Mesendoderm (in vitro differentiated cells): ENCODE measurements at regions not wholly inside any gene's neighbourhood (a gene's known extent, or its start where the extent isn't known, plus 50 kb on each side); places are given as distances from the start of the nearest gene placed in this dataset.
A peak's percentile ranks its signal among the peaks of the same experiment; 100 is the strongest.

ENCODE experiments used
- DNase-seq: peaks from one replicate; pipeline ENCODE4 v3.0.0; 2013
- H2AK5ac ChIP-seq: 2 replicates; pipeline ENCODE4 v1.6.1; 2013; ENCODE audit warnings: low read length, inconsistent platforms
- H2BK120ac ChIP-seq: 2 replicates; pipeline ENCODE4 v1.6.1; 2013; ENCODE audit warnings: low read depth, mild to moderate bottlenecking, low read length, moderate library complexity, mixed read lengths
- H2BK15ac ChIP-seq: replicated peaks from 2 replicates; pipeline ENCODE4 v1.6.1; 2013; ENCODE audit warnings: low read depth, mild to moderate bottlenecking, moderate library complexity
- H2BK5ac ChIP-seq: 2 replicates; pipeline ENCODE4 v1.6.1; 2013; ENCODE audit warnings: low read length, inconsistent platforms
- H3K18ac ChIP-seq: 2 replicates; pipeline ENCODE4 v1.6.1; 2013; ENCODE audit warnings: mild to moderate bottlenecking, low read length, mixed read lengths
- H3K23ac ChIP-seq: one replicate; pipeline ENCODE4 v1.6.1; 2013; ENCODE audit warnings: low read length
- H3K27ac ChIP-seq: 2 replicates; pipeline ENCODE4 v1.5.1; 2013; ENCODE audit warnings: low read depth, mild to moderate bottlenecking, inconsistent platforms, low read length, moderate library complexity
- H3K27me3 ChIP-seq: 2 replicates; pipeline ENCODE4 v1.6.1; 2013; ENCODE audit warnings: low read length, control low read depth, mild to moderate bottlenecking, inconsistent platforms; ENCODE audit not compliant: insufficient read depth, poor library complexity
- H3K36me3 ChIP-seq: 2 replicates; pipeline ENCODE4 v1.6.1; 2013; ENCODE audit warnings: low read length, inconsistent platforms; ENCODE audit not compliant: control insufficient read depth, insufficient read depth
- H3K4ac ChIP-seq: one replicate; pipeline ENCODE4 v1.6.1; 2013; ENCODE audit warnings: low read depth, mild to moderate bottlenecking, low read length, moderate library complexity
- H3K4me1 ChIP-seq: 2 replicates; pipeline ENCODE4 v1.6.1; 2013; ENCODE audit warnings: low read depth, low read length, inconsistent platforms; ENCODE audit not compliant: control insufficient read depth
- H3K4me2 ChIP-seq: 2 replicates; pipeline ENCODE4 v1.6.1; 2013; ENCODE audit warnings: low read length
- H3K4me3 ChIP-seq: 2 replicates; pipeline ENCODE4 v1.5.1; 2013; ENCODE audit warnings: mild to moderate bottlenecking, low read length
- H3K56ac ChIP-seq: one replicate; pipeline ENCODE4 v1.6.1; 2013; ENCODE audit warnings: low read length
- H3K79me1 ChIP-seq: 2 replicates; pipeline ENCODE4 v1.6.1; 2013; ENCODE audit warnings: low read length, inconsistent platforms
- H3K79me2 ChIP-seq: 2 replicates; pipeline ENCODE4 v1.6.1; 2013; ENCODE audit warnings: mild to moderate bottlenecking, low read length; ENCODE audit not compliant: control insufficient read depth, insufficient read depth
- H3K9ac ChIP-seq: 2 replicates; pipeline ENCODE4 v1.6.1; 2013; ENCODE audit warnings: low read length, inconsistent platforms
- H4K5ac ChIP-seq: one replicate; pipeline ENCODE4 v1.6.1; 2013; ENCODE audit warnings: low read length
- H4K8ac ChIP-seq: one replicate; pipeline ENCODE4 v1.6.1; 2013; ENCODE audit warnings: low read depth, mild to moderate bottlenecking, control low read depth, low read length, moderate library complexity
- WGBS: extraction: QIAGEN DNeasy Blood & Tissue Kit; methylation state at CpG from one replicate; pipeline ENCODE4 v1.1.7; 2013; ENCODE audit warnings: low lambda C conversion rate, missing lambda C conversion rate; ENCODE audit not compliant: insufficient coverage; ENCODE audit errors: extremely low coverage; 5-methylcytosine and 5-hydroxymethylcytosine counted together

DNA sequence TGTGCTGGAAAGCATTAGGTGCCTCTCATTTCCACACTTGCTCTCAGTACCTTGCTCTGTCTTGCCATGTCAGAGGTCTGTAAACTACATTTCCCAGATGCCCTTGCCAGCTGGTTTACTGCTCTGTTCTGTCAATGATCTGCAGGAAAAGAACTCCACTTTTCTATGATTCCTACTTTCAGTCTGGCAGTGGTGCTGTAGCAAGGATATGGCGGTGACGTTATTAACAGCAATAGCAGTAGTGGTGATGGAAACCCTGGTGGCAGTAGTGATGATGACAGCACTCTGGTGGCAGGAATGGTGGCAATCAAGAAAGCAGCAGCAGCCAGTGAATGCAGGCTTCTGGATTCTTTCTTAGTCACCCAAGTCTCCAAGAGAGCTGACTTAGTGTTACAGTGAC, 665.2 kb downstream of the DIPK2A start:
- peak; percentile 86 for DNase-seq
- no peak overlapping the region for H3K56ac ChIP-seq
- H3K79me1 ChIP-seq = no peaks in the 10 kb centered on the region
- no peak overlapping the region for H3K9ac ChIP-seq
- H4K5ac ChIP-seq = no peak overlapping the region
- H3K4ac ChIP-seq = no peak overlapping the region
- H2BK15ac ChIP-seq = no peak overlapping the region
- WGBS = no CpG with 5 or more reads among the region's 2 CpGs
- no peak overlapping the region for H2BK5ac ChIP-seq
- H3K4me2 ChIP-seq = no peak overlapping the region
- no peak overlapping the region for H3K23ac ChIP-seq
- H3K4me3 ChIP-seq = no peak overlapping the region
- H2BK120ac ChIP-seq = no peak overlapping the region
- no peak overlapping the region for H3K18ac ChIP-seq
- H3K27me3 ChIP-seq = no peaks in the 10 kb centered on the region
- no peak overlapping the region for H2AK5ac ChIP-seq
- H3K27ac ChIP-seq = no peak overlapping the region
- no peaks in the 10 kb centered on the region for H3K79me2 ChIP-seq
- no peak overlapping the region for H4K8ac ChIP-seq
- H3K36me3 ChIP-seq = no peaks in the 10 kb centered on the region
- H3K4me1 ChIP-seq = no peaks in the 10 kb centered on the region

DNA sequence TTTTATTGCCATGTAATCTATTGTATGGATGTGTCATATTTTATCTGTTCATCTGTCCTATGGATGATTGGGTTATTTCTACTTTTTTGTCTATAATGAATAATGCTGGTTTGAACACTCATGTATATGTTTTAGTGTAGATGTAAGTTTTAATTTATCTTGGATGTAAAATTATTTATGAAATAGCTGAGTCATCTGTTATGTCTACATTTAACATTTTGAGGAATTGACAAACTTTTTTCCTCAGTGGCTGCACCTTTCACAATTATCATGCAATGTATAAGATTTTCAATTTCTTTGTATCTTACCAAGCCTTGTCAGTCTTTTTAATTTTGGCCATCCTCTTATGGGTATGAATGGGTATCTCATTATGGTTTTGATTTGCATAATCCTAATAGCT, 666.4 kb downstream of the DIPK2A start:
- Histone ChIP-seq H3K4ac (no peak overlapping the region), H3K4me2 (no peak overlapping the region), H3K18ac (no peak overlapping the region), H3K4me1 (no peaks in the 10 kb centered on the region), H3K27ac (no peak overlapping the region), H4K5ac (no peak overlapping the region), H3K36me3 (no peaks in the 10 kb centered on the region), H2BK120ac (no peak overlapping the region), H3K23ac (no peak overlapping the region), H3K79me2 (no peaks in the 10 kb centered on the region), H4K8ac (no peak overlapping the region), H3K4me3 (no peak overlapping the region), H3K79me1 (no peaks in the 10 kb centered on the region), H3K9ac (no peak overlapping the region), H3K56ac (no peak overlapping the region), H2BK15ac (no peak overlapping the region), H2BK5ac (no peak overlapping the region), H3K27me3 (no peaks in the 10 kb centered on the region), H2AK5ac (no peak overlapping the region)
- no peak for DNase-seq

DNA sequence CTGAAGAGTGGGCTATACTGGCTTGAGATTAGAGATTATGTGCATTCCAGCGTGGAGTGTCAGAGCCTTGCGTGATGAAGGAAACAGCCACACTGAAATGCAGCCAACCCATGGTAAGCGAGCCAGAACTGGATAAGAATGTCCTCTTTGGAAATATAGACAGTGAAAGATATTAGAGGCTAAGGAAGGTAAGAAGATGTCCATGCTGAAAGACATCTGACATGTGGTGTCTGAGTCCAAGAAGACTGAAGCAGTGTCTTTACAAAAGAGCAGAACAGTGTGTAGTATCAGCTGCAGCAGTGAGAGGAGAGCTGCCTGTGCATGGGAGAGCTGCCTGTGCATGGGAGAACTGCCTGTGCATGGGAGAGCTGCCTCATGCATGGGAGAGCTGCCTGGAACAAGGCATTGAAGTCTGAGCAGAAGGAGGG, 672.2 kb downstream of the DIPK2A start:
- Histone ChIP-seq H3K4ac (no peak overlapping the region), H4K5ac (no peak overlapping the region), H3K23ac (no peak overlapping the region), H3K9ac (no peak overlapping the region), H4K8ac (no peak overlapping the region), H2BK120ac (no peak overlapping the region), H3K4me3 (no peak overlapping the region), H3K4me2 (no peak overlapping the region), H3K36me3 (no peaks in the 10 kb centered on the region), H2BK15ac (no peak overlapping the region), H2AK5ac (no peak overlapping the region), H3K27me3 (no peaks in the 10 kb centered on the region), H3K18ac (no peak overlapping the region), H2BK5ac (no peak overlapping the region), H3K56ac (no peak overlapping the region), H3K79me1 (no peaks in the 10 kb centered on the region), H3K79me2 (no peaks in the 10 kb centered on the region), H3K4me1 (no peaks in the 10 kb centered on the region), H3K27ac (no peak overlapping the region)
- DNase-seq = no peak
- no CpG with 5 or more reads among the region's 3 CpGs for WGBS

DNA sequence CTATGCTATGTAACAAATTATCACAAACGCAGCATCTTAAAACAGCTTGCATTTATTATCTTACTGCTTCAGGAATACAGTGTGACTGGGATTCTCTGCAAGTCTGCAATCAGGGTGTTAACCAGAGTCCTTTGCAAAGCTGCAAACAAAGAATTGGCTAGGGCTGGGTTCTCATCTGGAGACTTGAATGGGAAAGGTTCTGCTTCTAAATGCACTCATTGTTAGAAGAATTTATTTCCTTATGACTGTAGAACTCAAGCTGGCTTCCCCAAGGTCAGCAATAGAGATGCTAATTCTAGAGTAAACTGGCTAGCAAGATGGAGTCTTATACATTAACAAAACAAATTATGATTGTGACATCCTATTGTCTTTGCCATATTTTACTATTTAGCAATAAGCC, 673.7 kb downstream of the DIPK2A start:
- Histone ChIP-seq H4K8ac (no peak overlapping the region), H2BK120ac (no peak overlapping the region)

DNA sequence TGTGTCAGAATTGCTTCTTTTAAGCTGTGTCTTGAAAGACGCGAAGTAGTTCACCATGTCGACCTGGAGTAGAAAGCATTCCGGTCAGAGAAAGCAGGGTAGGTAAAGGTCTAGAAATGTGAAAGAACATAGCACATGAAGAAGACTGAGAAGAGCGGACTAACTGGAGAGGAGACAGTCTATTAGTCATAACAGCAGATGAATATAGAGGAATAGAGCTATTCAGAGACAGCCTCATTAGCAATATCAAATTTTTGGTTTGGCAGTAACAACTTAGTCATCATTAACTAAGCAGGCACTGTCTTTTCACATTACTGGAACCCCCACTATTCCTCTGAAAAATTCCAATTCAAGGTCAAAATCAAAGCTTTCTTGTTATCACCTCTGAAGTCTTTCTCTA, 678.8 kb downstream of the DIPK2A start:
- no CpG with 5 or more reads among the region's 5 CpGs for WGBS
- Histone ChIP-seq H3K27ac (no peak overlapping the region), H3K79me1 (no peaks in the 10 kb centered on the region)

More for the DNA sequence above, 673.7 kb downstream of the DIPK2A start:
- H3K56ac ChIP-seq = no peak overlapping the region
- H3K79me2 ChIP-seq = no peaks in the 10 kb centered on the region
- no peak overlapping the region for H3K23ac ChIP-seq
- H2BK15ac ChIP-seq = no peak overlapping the region
- no peaks in the 10 kb centered on the region for H3K79me1 ChIP-seq
- H3K9ac ChIP-seq = no peak overlapping the region
- H3K4me2 ChIP-seq = no peak overlapping the region
- no peak overlapping the region for H3K4me3 ChIP-seq
- no peak overlapping the region for H2AK5ac ChIP-seq
- no peak overlapping the region for H3K18ac ChIP-seq
- no peak overlapping the region for H4K5ac ChIP-seq
- H3K36me3 ChIP-seq = no peaks in the 10 kb centered on the region
- no peak overlapping the region for H2BK5ac ChIP-seq
- H3K4ac ChIP-seq = no peak overlapping the region
- no peak for DNase-seq
- no peaks in the 10 kb centered on the region for H3K4me1 ChIP-seq
- H3K27me3 ChIP-seq = no peaks in the 10 kb centered on the region
- H3K27ac ChIP-seq = no peak overlapping the region
- WGBS = no CpG with 5 or more reads among the region's 1 CpG

DNA sequence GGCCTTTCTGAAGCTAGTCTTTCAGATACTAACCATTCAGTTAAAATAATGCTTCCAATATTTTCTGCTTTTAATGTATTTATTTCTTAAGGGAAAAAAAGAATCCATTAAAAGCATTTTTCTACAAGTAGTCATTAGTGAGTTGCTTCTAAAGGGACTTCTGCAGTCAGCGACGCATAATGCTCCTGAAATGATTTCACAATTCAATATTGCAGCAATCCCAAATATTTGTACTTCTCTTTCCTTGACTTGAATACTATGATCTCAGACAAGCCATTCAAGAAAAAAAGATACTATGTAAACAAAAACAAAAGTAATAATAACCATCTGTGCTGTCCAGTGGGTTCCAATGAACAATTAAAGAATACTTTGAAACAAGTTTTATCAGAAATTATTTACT, 681.0 kb downstream of the DIPK2A start:
- H3K27ac ChIP-seq = no peak overlapping the region
- H3K4ac ChIP-seq = no peak overlapping the region
- no peak overlapping the region for H3K4me2 ChIP-seq
- H3K4me1 ChIP-seq = no peaks in the 10 kb centered on the region
- no peak overlapping the region for H2AK5ac ChIP-seq
- H2BK5ac ChIP-seq = no peak overlapping the region
- H3K27me3 ChIP-seq = no peaks in the 10 kb centered on the region
- H3K79me2 ChIP-seq = no peaks in the 10 kb centered on the region
- no peak overlapping the region for H3K9ac ChIP-seq
- no peaks in the 10 kb centered on the region for H3K79me1 ChIP-seq
- no peaks in the 10 kb centered on the region for H3K36me3 ChIP-seq
- no CpG with 5 or more reads among the region's 2 CpGs for WGBS
- H2BK120ac ChIP-seq = no peak overlapping the region
- no peak overlapping the region for H3K23ac ChIP-seq
- no peak overlapping the region for H4K8ac ChIP-seq
- no peak overlapping the region for H3K4me3 ChIP-seq
- no peak overlapping the region for H3K18ac ChIP-seq
- H2BK15ac ChIP-seq = no peak overlapping the region
- no peak for DNase-seq
- no peak overlapping the region for H4K5ac ChIP-seq
- H3K56ac ChIP-seq = no peak overlapping the region

More for the DNA sequence above, 678.8 kb downstream of the DIPK2A start:
- H3K4me2 ChIP-seq = no peak overlapping the region
- H2AK5ac ChIP-seq = no peak overlapping the region
- no peak overlapping the region for H2BK120ac ChIP-seq
- no peaks in the 10 kb centered on the region for H3K27me3 ChIP-seq
- no peaks in the 10 kb centered on the region for H3K36me3 ChIP-seq
- no peak overlapping the region for H3K9ac ChIP-seq
- no peak overlapping the region for H3K18ac ChIP-seq
- H3K23ac ChIP-seq = no peak overlapping the region
- H4K5ac ChIP-seq = no peak overlapping the region
- no peak overlapping the region for H3K56ac ChIP-seq
- H3K4me1 ChIP-seq = no peaks in the 10 kb centered on the region
- no peak overlapping the region for H2BK15ac ChIP-seq
- DNase-seq = no peak
- H4K8ac ChIP-seq = no peak overlapping the region
- H2BK5ac ChIP-seq = no peak overlapping the region
- no peak overlapping the region for H3K4me3 ChIP-seq
- H3K4ac ChIP-seq = no peak overlapping the region
- no peaks in the 10 kb centered on the region for H3K79me2 ChIP-seq
